ENCODE measurements at regions not wholly inside any gene's neighbourhood (a gene's known extent, or its start where the extent isn't known, plus 50 kb on each side); places are given as distances from the start of the nearest gene placed in this dataset.

- TF ChIP-seq, protein P1, sequence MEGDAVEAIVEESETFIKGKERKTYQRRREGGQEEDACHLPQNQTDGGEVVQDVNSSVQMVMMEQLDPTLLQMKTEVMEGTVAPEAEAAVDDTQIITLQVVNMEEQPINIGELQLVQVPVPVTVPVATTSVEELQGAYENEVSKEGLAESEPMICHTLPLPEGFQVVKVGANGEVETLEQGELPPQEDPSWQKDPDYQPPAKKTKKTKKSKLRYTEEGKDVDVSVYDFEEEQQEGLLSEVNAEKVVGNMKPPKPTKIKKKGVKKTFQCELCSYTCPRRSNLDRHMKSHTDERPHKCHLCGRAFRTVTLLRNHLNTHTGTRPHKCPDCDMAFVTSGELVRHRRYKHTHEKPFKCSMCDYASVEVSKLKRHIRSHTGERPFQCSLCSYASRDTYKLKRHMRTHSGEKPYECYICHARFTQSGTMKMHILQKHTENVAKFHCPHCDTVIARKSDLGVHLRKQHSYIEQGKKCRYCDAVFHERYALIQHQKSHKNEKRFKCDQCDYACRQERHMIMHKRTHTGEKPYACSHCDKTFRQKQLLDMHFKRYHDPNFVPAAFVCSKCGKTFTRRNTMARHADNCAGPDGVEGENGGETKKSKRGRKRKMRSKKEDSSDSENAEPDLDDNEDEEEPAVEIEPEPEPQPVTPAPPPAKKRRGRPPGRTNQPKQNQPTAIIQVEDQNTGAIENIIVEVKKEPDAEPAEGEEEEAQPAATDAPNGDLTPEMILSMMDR (IDR thresholded peaks at IDR 0.05) = no peak
- TF ChIP-seq POLR2A (IDR thresholded peaks at IDR 0.05) (no peak), POLR2AphosphoS5 (IDR thresholded peaks at IDR 0.05) (no peak), EP300 (IDR thresholded peaks at IDR 0.05) (no peak)
Observed at GRCh38 chr14:31986405-31986804, 90.7 kb upstream of the ARHGAP5 start.

Data from gastroesophageal sphincter (tissue), 3 donors.